AG10803 (cell line): ENCODE measurements at regions not wholly inside any gene's neighbourhood (a gene's known extent, or its start where the extent isn't known, plus 50 kb on each side); places are given as distances from the start of the nearest gene placed in this dataset.

Experiments
- DNase-seq: peaks from one replicate; pipeline ENCODE4 v3.0.0; 2010; ENCODE audit warnings: low read depth
- H3K4me3 ChIP-seq: 2 replicates; pipeline ENCODE4 v1.5.1; 2011; ENCODE audit warnings: mild to moderate bottlenecking, low read length, control low read depth
- TF ChIP-seq, protein P1 (sequence below): conservative IDR thresholded peaks from 2 replicates; pipeline ENCODE4 v1.5.1; 2011; ENCODE audit warnings: mild to moderate bottlenecking, low read length, control low read depth, inconsistent platforms

DNA sequence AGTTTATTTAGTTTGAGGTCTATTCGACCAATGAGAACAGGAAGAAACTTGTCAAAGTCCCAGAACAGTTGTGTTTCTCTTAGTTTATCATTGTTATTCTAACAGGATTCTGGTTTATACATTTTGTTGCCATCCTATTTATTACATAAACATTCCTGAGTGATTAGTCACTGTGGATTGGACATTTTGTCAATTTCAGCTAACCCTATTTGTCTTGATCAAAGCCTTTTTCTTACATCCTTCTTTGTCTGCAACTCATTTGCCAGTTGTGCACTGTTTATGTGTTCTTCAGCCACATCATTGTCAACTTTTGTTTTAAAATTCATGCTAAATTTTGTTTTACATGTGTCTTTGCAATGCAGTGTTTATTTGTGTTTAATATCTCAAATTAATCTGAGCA is 886.0 kb upstream of the SLC10A2 start:
- TF ChIP-seq, protein P1, sequence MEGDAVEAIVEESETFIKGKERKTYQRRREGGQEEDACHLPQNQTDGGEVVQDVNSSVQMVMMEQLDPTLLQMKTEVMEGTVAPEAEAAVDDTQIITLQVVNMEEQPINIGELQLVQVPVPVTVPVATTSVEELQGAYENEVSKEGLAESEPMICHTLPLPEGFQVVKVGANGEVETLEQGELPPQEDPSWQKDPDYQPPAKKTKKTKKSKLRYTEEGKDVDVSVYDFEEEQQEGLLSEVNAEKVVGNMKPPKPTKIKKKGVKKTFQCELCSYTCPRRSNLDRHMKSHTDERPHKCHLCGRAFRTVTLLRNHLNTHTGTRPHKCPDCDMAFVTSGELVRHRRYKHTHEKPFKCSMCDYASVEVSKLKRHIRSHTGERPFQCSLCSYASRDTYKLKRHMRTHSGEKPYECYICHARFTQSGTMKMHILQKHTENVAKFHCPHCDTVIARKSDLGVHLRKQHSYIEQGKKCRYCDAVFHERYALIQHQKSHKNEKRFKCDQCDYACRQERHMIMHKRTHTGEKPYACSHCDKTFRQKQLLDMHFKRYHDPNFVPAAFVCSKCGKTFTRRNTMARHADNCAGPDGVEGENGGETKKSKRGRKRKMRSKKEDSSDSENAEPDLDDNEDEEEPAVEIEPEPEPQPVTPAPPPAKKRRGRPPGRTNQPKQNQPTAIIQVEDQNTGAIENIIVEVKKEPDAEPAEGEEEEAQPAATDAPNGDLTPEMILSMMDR: no peak
- no peak for DNase-seq
- no peak overlapping the region for H3K4me3 ChIP-seq

GRCh38 chr13:103948426-103948825 is 882.2 kb upstream of the SLC10A2 start:
- no peak for DNase-seq
- H3K4me3 ChIP-seq: no peak overlapping the region
- TF ChIP-seq, protein P1: no peak

DNA sequence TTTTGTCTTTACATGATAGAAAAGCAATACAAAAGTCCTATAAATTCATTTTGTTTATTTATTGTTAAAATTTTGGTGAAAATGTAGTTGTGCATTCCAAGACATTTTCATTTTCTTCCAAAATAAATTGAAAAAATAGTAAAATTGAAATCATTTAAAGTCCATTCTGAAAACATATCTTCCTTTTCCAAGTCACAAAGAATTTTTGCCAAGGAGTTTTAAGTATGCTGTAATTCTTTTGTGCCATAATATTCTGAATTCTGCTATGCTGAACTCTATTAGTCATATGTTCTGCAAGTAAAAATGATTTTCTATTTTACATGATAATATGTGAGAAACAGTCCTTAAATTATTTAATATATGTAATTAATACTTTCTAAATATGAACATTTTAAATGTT is 879.6 kb upstream of the SLC10A2 start:
- H3K4me3 ChIP-seq: no peak overlapping the region
- TF ChIP-seq, protein P1: no peak

DNA sequence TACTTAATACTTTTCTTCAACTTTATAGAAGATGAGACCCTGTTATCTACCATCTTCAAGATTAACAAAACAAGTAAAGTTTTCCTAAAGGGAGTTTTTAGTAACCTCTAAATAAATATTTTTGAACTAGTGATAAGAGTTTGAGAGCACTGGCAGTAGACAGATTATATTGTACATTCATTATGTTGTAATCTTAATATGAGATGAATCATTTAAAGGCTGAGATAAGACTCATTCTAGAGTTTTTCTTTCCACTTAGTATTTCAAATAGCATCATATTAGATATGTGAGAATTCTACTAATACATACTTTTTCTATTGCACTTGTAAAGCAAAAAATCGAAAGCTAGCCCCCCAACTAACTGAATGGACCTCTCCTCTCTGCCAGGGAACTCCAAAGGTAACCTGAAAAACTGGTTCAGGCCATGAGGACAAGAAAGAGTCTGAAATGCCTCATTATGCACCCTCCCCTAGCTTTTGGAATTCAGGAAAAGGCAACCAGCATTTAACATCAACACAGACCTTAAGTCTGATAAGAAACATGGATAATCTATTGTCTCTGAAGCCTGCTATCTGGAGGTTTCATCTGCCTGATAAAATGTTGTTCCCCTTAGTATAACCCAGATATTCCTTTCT is 875.4 kb upstream of the SLC10A2 start:
- TF ChIP-seq, protein P1: no peak
- no peak overlapping the region for H3K4me3 ChIP-seq
- no peak for DNase-seq

More for the DNA sequence above, 879.6 kb upstream of the SLC10A2 start:
- no peak for DNase-seq

- DNase-seq: no peak
- TF ChIP-seq, protein P1: no peak
- H3K4me3 ChIP-seq: no peak overlapping the region
Observed at GRCh38 chr13:103935117-103935516, 868.9 kb upstream of the SLC10A2 start.

- TF ChIP-seq, protein P1: no peak
- no peak for DNase-seq
- H3K4me3 ChIP-seq: no peak overlapping the region
Observed at GRCh38 chr13:103931885-103932284, 865.7 kb upstream of the SLC10A2 start.

DNA sequence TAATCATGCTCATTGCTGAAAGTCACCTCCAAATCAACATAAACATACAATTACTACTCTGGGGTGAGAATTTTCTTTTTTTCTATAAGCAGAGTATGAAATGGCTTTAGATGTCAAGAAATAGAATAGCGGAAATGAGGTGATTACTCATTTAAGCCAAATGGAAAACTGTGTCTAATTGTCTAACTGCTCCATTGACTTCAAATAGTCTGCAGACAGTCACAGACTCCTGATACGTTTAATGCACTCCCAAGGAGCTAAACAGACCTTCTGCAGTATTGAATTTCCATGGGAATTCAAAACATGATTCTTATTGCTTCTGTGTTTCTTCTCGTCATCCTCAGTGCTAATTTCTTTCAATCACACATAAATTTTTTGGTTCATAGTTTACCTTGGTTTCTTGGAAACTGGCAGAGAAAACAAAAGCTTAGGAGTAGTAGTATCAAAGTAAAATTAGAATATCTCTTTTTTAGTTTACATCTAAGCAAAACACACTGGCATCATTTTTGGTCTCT is 865.2 kb upstream of the SLC10A2 start:
- no peak for DNase-seq
- TF ChIP-seq, protein P1: no peak
- H3K4me3 ChIP-seq: no peak overlapping the region
